ENCODE measurements at regions not wholly inside any gene's neighbourhood (a gene's known extent, or its start where the extent isn't known, plus 50 kb on each side); places are given as distances from the start of the nearest gene placed in this dataset.

DNA sequence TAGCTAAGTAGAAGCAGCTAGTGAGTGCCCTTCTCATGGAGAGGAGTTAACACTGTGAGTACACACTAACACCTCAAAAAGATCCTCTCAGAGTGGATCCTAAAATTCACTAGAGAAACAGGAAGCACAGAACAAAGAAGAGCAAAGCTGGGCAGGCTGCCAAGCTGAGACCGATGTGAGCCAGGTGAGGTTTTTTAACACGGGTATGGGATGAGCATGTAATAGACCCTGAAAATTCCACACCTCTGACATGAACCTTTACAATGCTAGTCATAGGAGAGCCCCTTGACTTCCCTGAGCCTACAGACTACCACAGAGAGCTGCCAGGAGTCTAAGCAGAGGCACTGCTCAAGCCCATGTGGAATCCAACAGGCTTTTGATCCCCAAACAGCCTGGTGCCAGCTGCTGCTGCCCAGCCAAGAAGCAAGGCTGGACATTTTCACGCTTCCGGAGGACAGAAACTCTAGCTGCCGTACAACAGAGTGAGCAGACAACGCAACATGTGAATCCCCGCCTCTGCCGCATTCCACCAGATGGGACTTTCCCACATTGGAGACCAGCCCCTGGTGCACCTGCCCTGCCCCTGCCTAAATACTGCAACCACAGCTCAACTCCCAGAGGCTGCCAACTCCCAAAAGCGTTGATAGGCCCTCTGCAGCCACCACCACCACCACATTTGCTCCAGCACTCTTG lies 280.8 kb downstream of the CDH10 start:
- no peak for TF ChIP-seq EZH2 (IDR thresholded peaks at IDR 0.05)
- no peak for TF ChIP-seq POLR2AphosphoS5 (IDR thresholded peaks at IDR 0.05; ENCODE audit: borderline replicate concordance, low read depth, low read length)
- no peak for TF ChIP-seq FOXP2 (optimal IDR thresholded peaks at IDR 0.05; ENCODE audit: control extremely low read depth, extremely low read length, insufficient read depth)

Measured in SK-N-MC (cell line).